Activated CD8-positive, alpha-beta T cell treated with anti-CD3 and anti-CD28 coated beads for 36 hours (primary cell): ENCODE measurements at regions not wholly inside any gene's neighbourhood (a gene's known extent, or its start where the extent isn't known, plus 50 kb on each side); places are given as distances from the start of the nearest gene placed in this dataset.

Experiments
- ATAC-seq: fragments of 200-7000 bp; cut with Tn5 transposase; one replicate; pipeline ENCODE4 v1.10.0; 2021; ENCODE audit warnings: mild to moderate bottlenecking, moderate library complexity
- CTCF ChIA-PET: fragments of 350-600 bp; sonication (Branson Sonifier 250); formaldehyde crosslinking; loops from one replicate; lab custom pipeline; 2021; ENCODE audit warnings: antibody characterized with exemption; lab: Charles Lee
- POLR2A ChIA-PET: fragments of 350-600 bp; sonication (Branson Sonifier 250); formaldehyde crosslinking; loops from one replicate; lab custom pipeline; 2021; ENCODE audit warnings: antibody characterized with exemption; lab: Charles Lee
- DNase-seq: peaks from one replicate; pipeline ENCODE4 v3.0.0-alpha.2; 2020
- H3K27ac Mint-ChIP-seq: one replicate; pipeline ENCODE4 v1.8.0; 2021; ENCODE audit warnings: mild to moderate bottlenecking, mixed read lengths
- H3K27me3 Mint-ChIP-seq: one replicate; pipeline ENCODE4 v1.8.0; 2021; ENCODE audit warnings: mixed read lengths
- H3K36me3 Mint-ChIP-seq: one replicate; pipeline ENCODE4 v1.8.0; 2021; ENCODE audit warnings: low read depth, mixed read lengths
- H3K4me1 Mint-ChIP-seq: one replicate; pipeline ENCODE4 v1.8.0; 2021; ENCODE audit warnings: low read depth, mixed read lengths
- H3K4me3 Mint-ChIP-seq: one replicate; pipeline ENCODE4 v1.8.0; 2021; ENCODE audit warnings: mild to moderate bottlenecking, moderate library complexity, mixed read lengths
- H3K9me3 Mint-ChIP-seq: one replicate; pipeline ENCODE4 v1.8.0; 2021; ENCODE audit warnings: mixed read lengths
- CTCF ChIP-seq: fragments of 200-600 bp; IDR thresholded peaks from one replicate; pipeline ENCODE4 v1.8.0; 2022; ENCODE audit warnings: antibody characterized with exemption, mild to moderate bottlenecking
- intact Hi-C: fragments of 100-400 bp; cut with micrococcal nuclease; formaldehyde crosslinking; loops from one replicate; pipeline ENCODE4 v1.10.0; 2022

GRCh38 chr22:49307870-49308269 is 519.8 kb downstream of the BRD1 start:
- H3K4me3 Mint-ChIP-seq: no peak overlapping the region
- DNase-seq: no peak
- no peak for TF ChIP-seq CTCF
- no peaks in the 10 kb centered on the region for H3K9me3 Mint-ChIP-seq
- ATAC-seq: no peak
- H3K4me1 Mint-ChIP-seq: no peaks in the 10 kb centered on the region
- intact Hi-C loops: loop anchor here (10.0 kb wide), 1 partner anchor 733 kb away; no protein-coding TSS in a partner anchor
- POLR2A ChIA-PET: no interaction called here
- H3K36me3 Mint-ChIP-seq: no peaks in the 10 kb centered on the region
- CTCF ChIA-PET: no interaction called here
- H3K27me3 Mint-ChIP-seq: peaks cover 10% of the 10 kb centered on the region
- no peak overlapping the region for H3K27ac Mint-ChIP-seq

- no peak overlapping the region for H3K27ac Mint-ChIP-seq
- peaks cover 10% of the 10 kb centered on the region for H3K27me3 Mint-ChIP-seq
- intact Hi-C loops: loop anchor here (10.0 kb wide), 1 partner anchor 733 kb away; no protein-coding TSS in a partner anchor
- no peaks in the 10 kb centered on the region for H3K9me3 Mint-ChIP-seq
- ATAC-seq: no peak
- H3K36me3 Mint-ChIP-seq: no peaks in the 10 kb centered on the region
- ChIA-PET POLR2A (no interaction called here), CTCF (no interaction called here)
- no peak overlapping the region for H3K4me3 Mint-ChIP-seq
- TF ChIP-seq CTCF: no peak
- H3K4me1 Mint-ChIP-seq: no peaks in the 10 kb centered on the region
- DNase-seq: no peak
Observed at GRCh38 chr22:49307481-49307830, 520.2 kb downstream of the BRD1 start.

GRCh38 chr22:49306632-49307480 is 520.8 kb downstream of the BRD1 start:
- CTCF ChIA-PET: no interaction called here

GRCh38 chr22:49305966-49306631 is 521.6 kb downstream of the BRD1 start:
- POLR2A ChIA-PET: no interaction called here
- CTCF ChIA-PET: interaction anchor here (0.7 to 2.3 kb wide), 10 partner anchors 9 to 729 kb away, joined by 3 to 15 read pairs (median 4); no protein-coding TSS in a partner anchor
- DNase-seq: no peak
- H3K27ac Mint-ChIP-seq: no peak overlapping the region
- no peaks in the 10 kb centered on the region for H3K9me3 Mint-ChIP-seq
- peaks cover 10% of the 10 kb centered on the region for H3K27me3 Mint-ChIP-seq
- H3K4me1 Mint-ChIP-seq: no peaks in the 10 kb centered on the region
- H3K36me3 Mint-ChIP-seq: no peaks in the 10 kb centered on the region
- intact Hi-C loops: loop anchor here (10.0 kb wide), 1 partner anchor 731 kb away; no protein-coding TSS in a partner anchor
- no peak for TF ChIP-seq CTCF
- H3K4me3 Mint-ChIP-seq: no peak overlapping the region
- no peak for ATAC-seq

More at GRCh38 chr22:49306632-49307480, 520.8 kb downstream of the BRD1 start:
- Mint-ChIP-seq H3K27ac (no peak overlapping the region), H3K9me3 (no peaks in the 10 kb centered on the region), H3K4me1 (no peaks in the 10 kb centered on the region), H3K4me3 (no peak overlapping the region), H3K27me3 (peaks cover 10% of the 10 kb centered on the region), H3K36me3 (no peaks in the 10 kb centered on the region)
- no peak for ATAC-seq
- no peak for TF ChIP-seq CTCF
- intact Hi-C loops: loop anchor here (10.0 kb wide), 1 partner anchor 732 kb away; no protein-coding TSS in a partner anchor
- DNase-seq: no peak
- POLR2A ChIA-PET: no interaction called here
